ENCODE measurements at regions not wholly inside any gene's neighbourhood (a gene's known extent, or its start where the extent isn't known, plus 50 kb on each side); places are given as distances from the start of the nearest gene placed in this dataset.

DNA sequence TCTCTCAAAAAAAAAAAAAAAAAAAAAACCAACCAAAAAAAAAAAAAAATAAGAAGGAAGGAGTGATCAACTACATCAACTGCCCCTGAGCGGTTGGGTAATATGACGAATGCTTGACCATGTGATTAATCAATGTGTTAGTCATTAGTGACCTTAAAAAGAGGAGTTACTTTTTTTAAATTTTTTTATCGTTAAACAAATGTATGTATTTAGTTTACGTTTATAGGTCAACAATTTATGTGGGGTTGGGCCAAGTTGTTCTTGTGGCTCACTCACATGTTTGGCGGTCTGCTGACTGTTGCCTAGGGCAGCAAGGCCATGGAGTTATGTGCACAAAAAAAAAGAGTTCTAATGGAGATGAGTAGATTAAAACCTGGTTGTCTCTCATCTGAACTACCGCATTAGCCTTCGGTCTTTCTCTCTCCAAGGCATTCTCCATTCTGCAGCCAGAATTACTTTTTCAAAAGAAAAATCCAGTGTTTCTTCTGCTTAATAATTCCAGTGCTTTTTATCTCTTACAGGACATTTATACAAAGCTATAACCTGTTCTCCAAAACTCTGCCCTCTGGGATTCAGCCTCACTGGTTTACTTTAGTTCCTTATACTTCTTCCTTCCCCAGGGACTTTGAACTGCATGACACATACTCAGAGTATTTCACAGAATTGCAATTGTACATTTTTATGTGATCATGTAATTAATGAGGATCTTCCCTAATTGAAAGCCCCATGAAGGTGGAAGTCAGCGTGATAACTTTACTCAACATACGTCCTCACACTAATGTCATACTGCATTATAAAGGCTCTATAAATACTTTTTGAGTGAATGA, 505.5 kb downstream of the ANKRD50 start:
- Histone ChIP-seq H3K4me3 (ENCODE audit: low read length) (no peak overlapping the region), H3K4me1 (ENCODE audit: control insufficient read depth, insufficient read depth, low read length) (no peaks in the 10 kb centered on the region), H3K36me3 (ENCODE audit: control insufficient read depth, insufficient read depth, low read length) (no peaks in the 10 kb centered on the region), H3K27ac (ENCODE audit: low read length) (no peak overlapping the region), H3K9me3 (ENCODE audit: control insufficient read depth, insufficient read depth, low read length) (no peaks in the 10 kb centered on the region), H3K27me3 (ENCODE audit: control insufficient read depth, insufficient read depth, low read length) (no peaks in the 10 kb centered on the region)
- TF ChIP-seq, protein P1, sequence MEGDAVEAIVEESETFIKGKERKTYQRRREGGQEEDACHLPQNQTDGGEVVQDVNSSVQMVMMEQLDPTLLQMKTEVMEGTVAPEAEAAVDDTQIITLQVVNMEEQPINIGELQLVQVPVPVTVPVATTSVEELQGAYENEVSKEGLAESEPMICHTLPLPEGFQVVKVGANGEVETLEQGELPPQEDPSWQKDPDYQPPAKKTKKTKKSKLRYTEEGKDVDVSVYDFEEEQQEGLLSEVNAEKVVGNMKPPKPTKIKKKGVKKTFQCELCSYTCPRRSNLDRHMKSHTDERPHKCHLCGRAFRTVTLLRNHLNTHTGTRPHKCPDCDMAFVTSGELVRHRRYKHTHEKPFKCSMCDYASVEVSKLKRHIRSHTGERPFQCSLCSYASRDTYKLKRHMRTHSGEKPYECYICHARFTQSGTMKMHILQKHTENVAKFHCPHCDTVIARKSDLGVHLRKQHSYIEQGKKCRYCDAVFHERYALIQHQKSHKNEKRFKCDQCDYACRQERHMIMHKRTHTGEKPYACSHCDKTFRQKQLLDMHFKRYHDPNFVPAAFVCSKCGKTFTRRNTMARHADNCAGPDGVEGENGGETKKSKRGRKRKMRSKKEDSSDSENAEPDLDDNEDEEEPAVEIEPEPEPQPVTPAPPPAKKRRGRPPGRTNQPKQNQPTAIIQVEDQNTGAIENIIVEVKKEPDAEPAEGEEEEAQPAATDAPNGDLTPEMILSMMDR (IDR thresholded peaks at IDR 0.05) = no peak
- H3K36me3 Mint-ChIP-seq = no peaks in the 10 kb centered on the region
- 93% methylated on average over 7 of the region's 9 CpGs for WGBS (ENCODE audit: insufficient coverage)
- DNase-seq (no peak), ATAC-seq (no peak)
- no peaks in the 10 kb centered on the region for H3K27me3 Mint-ChIP-seq (ENCODE audit: low read depth in 2 of 2)
- no peaks in the 10 kb centered on the region for H3K4me1 Mint-ChIP-seq
- no peak overlapping the region for H3K4me3 Mint-ChIP-seq
- H3K9me3 Mint-ChIP-seq = peaks cover 0 to 6% of the 10 kb centered on the region in 2 donors
- H3K27ac Mint-ChIP-seq = no peak overlapping the region
- intact Hi-C loops (cut with micrococcal nuclease) = no loop called here

DNA sequence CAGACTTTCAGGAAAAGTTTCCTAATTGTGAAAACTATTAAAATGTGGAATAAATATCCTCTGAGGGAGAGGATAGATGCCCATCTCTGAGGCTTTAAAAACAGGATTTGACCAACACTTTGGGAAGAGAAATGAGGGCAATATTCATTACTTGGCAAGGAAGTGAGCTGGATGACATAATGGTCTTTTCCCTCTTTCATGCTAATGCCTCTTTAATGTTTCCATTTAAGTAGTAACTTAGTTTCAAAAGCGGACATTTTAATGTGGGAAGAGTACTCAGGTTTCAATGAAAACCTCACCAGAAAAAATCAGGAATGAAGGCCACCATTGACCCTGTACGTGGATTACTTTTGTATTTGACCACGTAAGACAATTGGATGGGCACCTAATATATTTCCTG, 503.3 kb downstream of the ANKRD50 start:
- H3K9me3 Mint-ChIP-seq = peaks cover 0 to 6% of the 10 kb centered on the region in 2 donors
- H3K4me3 ChIP-seq (ENCODE audit: low read length) = no peak overlapping the region
- H3K4me1 ChIP-seq (ENCODE audit: control insufficient read depth, insufficient read depth, low read length) = no peaks in the 10 kb centered on the region
- H3K4me3 Mint-ChIP-seq = no peak overlapping the region
- no peaks in the 10 kb centered on the region for H3K4me1 Mint-ChIP-seq
- intact Hi-C loops (cut with micrococcal nuclease) = no loop called here
- no peaks in the 10 kb centered on the region for H3K27me3 ChIP-seq (ENCODE audit: control insufficient read depth, insufficient read depth, low read length)
- no peak overlapping the region for H3K27ac Mint-ChIP-seq
- no peaks in the 10 kb centered on the region for H3K36me3 ChIP-seq (ENCODE audit: control insufficient read depth, insufficient read depth, low read length)
- TF ChIP-seq, protein P1 (IDR thresholded peaks at IDR 0.05) = no peak
- no peak overlapping the region for H3K27ac ChIP-seq (ENCODE audit: low read length)
- no peaks in the 10 kb centered on the region for H3K9me3 ChIP-seq (ENCODE audit: control insufficient read depth, insufficient read depth, low read length)
- 94% methylated on average over 3 of the region's 3 CpGs for WGBS (ENCODE audit: insufficient coverage)
- H3K36me3 Mint-ChIP-seq = no peaks in the 10 kb centered on the region
- no peaks in the 10 kb centered on the region for H3K27me3 Mint-ChIP-seq (ENCODE audit: low read depth in 2 of 2)
- ATAC-seq (no peak), DNase-seq (no peak)

DNA sequence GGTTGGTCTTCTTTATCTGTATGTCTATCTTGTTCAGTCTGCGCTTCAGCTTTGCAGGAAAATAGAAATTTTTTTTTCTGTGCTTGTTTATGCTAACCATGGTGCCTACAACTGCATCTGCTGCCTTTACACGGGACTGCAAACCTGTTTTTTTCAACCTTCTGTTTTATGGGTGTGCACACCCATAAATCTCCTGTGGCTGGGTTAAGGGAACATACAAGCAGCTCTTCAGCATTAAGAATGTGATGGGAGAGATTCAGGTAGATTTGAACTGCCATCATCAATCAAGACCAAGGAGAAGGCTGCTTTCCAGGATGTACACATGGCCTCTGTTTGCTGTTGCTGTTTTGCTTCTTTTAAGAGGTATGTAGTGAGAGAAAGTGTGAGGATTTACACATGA, 502.9 kb downstream of the ANKRD50 start:
- Histone ChIP-seq H3K4me1 (ENCODE audit: control insufficient read depth, insufficient read depth, low read length) (no peaks in the 10 kb centered on the region), H3K27ac (ENCODE audit: low read length) (no peak overlapping the region), H3K4me3 (ENCODE audit: low read length) (no peak overlapping the region), H3K27me3 (ENCODE audit: control insufficient read depth, insufficient read depth, low read length) (no peaks in the 10 kb centered on the region), H3K36me3 (ENCODE audit: control insufficient read depth, insufficient read depth, low read length) (no peaks in the 10 kb centered on the region), H3K9me3 (ENCODE audit: control insufficient read depth, insufficient read depth, low read length) (no peaks in the 10 kb centered on the region)
- Mint-ChIP-seq H3K4me3 (no peak overlapping the region), H3K4me1 (no peaks in the 10 kb centered on the region), H3K27me3 (ENCODE audit: low read depth in 2 of 2) (no peaks in the 10 kb centered on the region), H3K27ac (no peak overlapping the region), H3K9me3 (peaks cover 2 to 6% of the 10 kb centered on the region in 2 donors), H3K36me3 (no peaks in the 10 kb centered on the region)
- 54% methylated on average over 2 of the region's 2 CpGs for WGBS (ENCODE audit: insufficient coverage)
- DNase-seq = no peak
- intact Hi-C loops (cut with micrococcal nuclease) = no loop called here
- no peak for ATAC-seq
- TF ChIP-seq, protein P1 (IDR thresholded peaks at IDR 0.05) = no peak

DNA sequence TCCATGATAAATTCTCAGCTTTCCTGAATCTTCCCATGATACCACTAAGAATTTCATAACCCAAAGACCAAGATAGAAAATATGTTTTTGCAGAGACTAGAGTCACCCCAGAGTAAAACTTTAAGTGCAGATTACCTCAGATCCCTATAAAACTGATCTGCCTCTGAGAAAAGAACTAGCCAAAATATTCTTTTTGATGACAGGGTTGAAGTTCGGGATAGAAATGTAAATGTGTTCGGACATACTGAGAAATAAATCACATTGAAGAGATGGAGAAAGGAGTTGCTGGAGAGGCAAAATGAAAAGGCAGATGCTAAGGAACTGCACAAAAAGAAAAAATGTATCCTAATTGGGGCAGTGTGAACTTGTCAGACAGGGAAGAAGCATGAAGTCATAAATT, 501.8 kb downstream of the ANKRD50 start:
- H3K27me3 ChIP-seq (ENCODE audit: control insufficient read depth, insufficient read depth, low read length) = no peaks in the 10 kb centered on the region
- DNase-seq (no peak), ATAC-seq (no peak)
- H3K27ac ChIP-seq (ENCODE audit: low read length) = no peak overlapping the region
- Mint-ChIP-seq H3K36me3 (no peaks in the 10 kb centered on the region), H3K27me3 (ENCODE audit: low read depth in 2 of 2) (no peaks in the 10 kb centered on the region), H3K27ac (no peak overlapping the region), H3K4me1 (no peaks in the 10 kb centered on the region), H3K9me3 (peaks cover 5 to 8% of the 10 kb centered on the region in 2 donors), H3K4me3 (no peak overlapping the region)
- no peaks in the 10 kb centered on the region for H3K9me3 ChIP-seq (ENCODE audit: control insufficient read depth, insufficient read depth, low read length)
- TF ChIP-seq, protein P1 (IDR thresholded peaks at IDR 0.05) = no peak
- no peak overlapping the region for H3K4me3 ChIP-seq (ENCODE audit: low read length)
- H3K36me3 ChIP-seq (ENCODE audit: control insufficient read depth, insufficient read depth, low read length) = no peaks in the 10 kb centered on the region
- WGBS (ENCODE audit: insufficient coverage) = 88% methylated on average over 2 of the region's 2 CpGs
- no peaks in the 10 kb centered on the region for H3K4me1 ChIP-seq (ENCODE audit: control insufficient read depth, insufficient read depth, low read length)
- intact Hi-C loops (cut with micrococcal nuclease) = no loop called here
